Colonic mucosa (tissue), 4 donors: ENCODE measurements at regions not wholly inside any gene's neighbourhood (a gene's known extent, or its start where the extent isn't known, plus 50 kb on each side); places are given as distances from the start of the nearest gene placed in this dataset.

Experiments used
- DNase-seq: peaks from one replicate; pipeline ENCODE4 v3.0.0-alpha.2; 2020
- H3K27ac ChIP-seq: fragments of 200-600 bp; one replicate; pipeline ENCODE4 v1.8.0; 2021
- H3K27me3 ChIP-seq: fragments of 200-600 bp; one replicate; pipeline ENCODE4 v1.8.0; 2021
- H3K36me3 ChIP-seq: fragments of 200-600 bp; one replicate; pipeline ENCODE4 v1.8.0; 2021
- H3K4me1 ChIP-seq: fragments of 200-600 bp; one replicate; pipeline ENCODE4 v1.8.0; 2021; ENCODE audit warnings: mild to moderate bottlenecking
- H3K4me3 ChIP-seq: fragments of 200-600 bp; one replicate; pipeline ENCODE4 v1.8.0; 2021
- H3K9ac ChIP-seq, 2 donors: one replicate each; pipeline ENCODE4 v1.7.0; 2013; ENCODE audit warnings: control low read depth in 2 of 2, low read depth in 2 of 2, low read length in 2 of 2
- H3K9me3 ChIP-seq: fragments of 200-600 bp; one replicate; pipeline ENCODE4 v1.8.0; 2021
- intact Hi-C: fragments of 100-400 bp; cut with DNase I; formaldehyde crosslinking; loops from one replicate; pipeline ENCODE4 v1.14.1; 2022
- TF ChIP-seq, protein P1 (sequence below): fragments of 200-600 bp; IDR thresholded peaks from one replicate; pipeline ENCODE4 v1.8.0; 2022; ENCODE audit warnings: antibody characterized with exemption, mild to moderate bottlenecking
- donor health status: healthy.
- donor health status: DM: no; HTN: no; CAD: no.
- donor health status: DM: no; HTN: no; CAD: no.

DNA sequence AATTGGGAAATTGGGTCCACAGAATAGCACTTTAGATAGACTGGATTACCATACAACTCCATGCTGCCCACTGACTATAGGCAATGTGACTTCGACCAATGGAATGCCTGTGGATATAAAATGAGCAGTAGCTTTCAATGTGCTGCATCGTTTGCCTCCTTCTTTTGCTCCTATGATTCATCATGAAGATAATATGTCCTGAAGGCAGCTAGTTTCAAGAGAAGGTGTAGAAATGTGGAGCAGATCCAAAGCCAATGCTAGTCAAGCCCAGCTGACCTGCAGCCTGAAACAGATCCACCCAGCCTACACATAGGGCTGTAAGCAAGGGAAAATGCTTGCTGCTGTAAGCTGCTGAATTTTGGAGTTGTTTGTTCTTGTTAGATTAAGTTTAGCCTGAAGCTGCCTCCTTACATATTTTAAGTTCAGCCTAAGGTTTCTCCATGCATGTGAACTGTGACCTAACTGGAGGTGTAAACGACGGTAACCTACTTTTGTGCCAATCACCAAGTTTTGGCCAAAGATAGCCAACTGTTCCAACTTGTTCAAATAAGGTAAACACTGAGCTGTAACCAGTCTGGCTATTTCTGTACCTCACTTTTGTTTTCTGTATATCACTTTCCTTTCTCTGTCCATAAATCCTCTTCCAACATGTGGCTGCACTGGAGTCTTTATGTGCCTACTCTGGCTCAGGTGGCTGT is 169.1 kb upstream of the AVPR1A start:
- intact Hi-C loops = no loop called here
- DNase-seq = no peak
- Histone ChIP-seq H3K27me3 (no peaks in the 10 kb centered on the region), H3K9me3 (no peaks in the 10 kb centered on the region), H3K27ac (no peak overlapping the region), H3K36me3 (no peaks in the 10 kb centered on the region), H3K4me3 (no peak overlapping the region), H3K4me1 (no peaks in the 10 kb centered on the region), H3K9ac (no peak overlapping the region)
- TF ChIP-seq, protein P1, sequence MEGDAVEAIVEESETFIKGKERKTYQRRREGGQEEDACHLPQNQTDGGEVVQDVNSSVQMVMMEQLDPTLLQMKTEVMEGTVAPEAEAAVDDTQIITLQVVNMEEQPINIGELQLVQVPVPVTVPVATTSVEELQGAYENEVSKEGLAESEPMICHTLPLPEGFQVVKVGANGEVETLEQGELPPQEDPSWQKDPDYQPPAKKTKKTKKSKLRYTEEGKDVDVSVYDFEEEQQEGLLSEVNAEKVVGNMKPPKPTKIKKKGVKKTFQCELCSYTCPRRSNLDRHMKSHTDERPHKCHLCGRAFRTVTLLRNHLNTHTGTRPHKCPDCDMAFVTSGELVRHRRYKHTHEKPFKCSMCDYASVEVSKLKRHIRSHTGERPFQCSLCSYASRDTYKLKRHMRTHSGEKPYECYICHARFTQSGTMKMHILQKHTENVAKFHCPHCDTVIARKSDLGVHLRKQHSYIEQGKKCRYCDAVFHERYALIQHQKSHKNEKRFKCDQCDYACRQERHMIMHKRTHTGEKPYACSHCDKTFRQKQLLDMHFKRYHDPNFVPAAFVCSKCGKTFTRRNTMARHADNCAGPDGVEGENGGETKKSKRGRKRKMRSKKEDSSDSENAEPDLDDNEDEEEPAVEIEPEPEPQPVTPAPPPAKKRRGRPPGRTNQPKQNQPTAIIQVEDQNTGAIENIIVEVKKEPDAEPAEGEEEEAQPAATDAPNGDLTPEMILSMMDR = no peak

DNA sequence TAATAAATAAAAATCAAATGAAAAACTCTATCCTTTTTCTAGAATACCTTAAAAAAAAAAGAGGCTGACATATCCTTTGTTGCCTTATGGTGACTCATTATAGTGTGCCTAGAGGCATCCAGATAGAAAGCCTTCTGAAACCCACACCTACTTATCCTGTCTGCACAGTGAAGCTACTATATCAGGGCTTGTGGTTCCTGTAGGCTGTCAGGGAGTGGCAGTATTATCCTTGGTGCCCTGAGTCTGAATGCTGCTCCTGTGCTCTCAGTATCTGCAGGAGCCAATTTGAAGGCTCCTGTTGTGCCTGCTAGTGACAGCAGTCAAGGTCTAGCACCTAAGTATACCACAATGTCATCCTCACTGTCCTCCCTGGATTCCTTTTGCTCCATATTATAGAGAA is 168.4 kb upstream of the AVPR1A start:
- no peak overlapping the region for H3K9ac ChIP-seq
- no peaks in the 10 kb centered on the region for H3K4me1 ChIP-seq
- TF ChIP-seq, protein P1 = no peak

DNA sequence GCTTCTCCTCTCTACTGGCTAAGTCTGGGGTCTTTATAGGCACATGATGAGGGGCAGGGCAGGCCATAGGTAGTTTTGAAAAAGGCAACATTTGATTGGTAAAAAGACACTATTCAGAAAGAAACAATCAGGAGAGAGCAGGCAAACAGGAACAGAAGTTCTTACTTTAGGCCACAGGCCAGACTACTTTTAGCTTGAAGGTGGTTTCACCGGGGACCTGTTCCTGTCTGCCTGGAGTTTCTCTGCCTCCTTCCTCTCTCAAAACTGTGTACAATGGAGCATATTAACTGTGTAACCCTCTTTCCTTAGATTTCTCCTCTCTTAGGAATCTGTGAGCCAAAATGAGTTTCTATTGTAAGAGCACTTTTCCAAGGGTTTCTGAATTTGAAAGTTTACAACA is 167.9 kb upstream of the AVPR1A start:
- TF ChIP-seq, protein P1 = no peak
- Histone ChIP-seq H3K36me3 (no peaks in the 10 kb centered on the region), H3K27me3 (no peaks in the 10 kb centered on the region), H3K4me1 (no peaks in the 10 kb centered on the region), H3K9me3 (no peaks in the 10 kb centered on the region), H3K9ac (no peak overlapping the region), H3K4me3 (no peak overlapping the region), H3K27ac (no peak overlapping the region)
- intact Hi-C loops = no loop called here
- no peak for DNase-seq

More for the DNA sequence above, 168.4 kb upstream of the AVPR1A start:
- intact Hi-C loops = no loop called here
- no peaks in the 10 kb centered on the region for H3K36me3 ChIP-seq
- H3K27ac ChIP-seq = no peak overlapping the region
- no peak for DNase-seq
- no peaks in the 10 kb centered on the region for H3K9me3 ChIP-seq
- no peaks in the 10 kb centered on the region for H3K27me3 ChIP-seq
- H3K4me3 ChIP-seq = no peak overlapping the region

DNA sequence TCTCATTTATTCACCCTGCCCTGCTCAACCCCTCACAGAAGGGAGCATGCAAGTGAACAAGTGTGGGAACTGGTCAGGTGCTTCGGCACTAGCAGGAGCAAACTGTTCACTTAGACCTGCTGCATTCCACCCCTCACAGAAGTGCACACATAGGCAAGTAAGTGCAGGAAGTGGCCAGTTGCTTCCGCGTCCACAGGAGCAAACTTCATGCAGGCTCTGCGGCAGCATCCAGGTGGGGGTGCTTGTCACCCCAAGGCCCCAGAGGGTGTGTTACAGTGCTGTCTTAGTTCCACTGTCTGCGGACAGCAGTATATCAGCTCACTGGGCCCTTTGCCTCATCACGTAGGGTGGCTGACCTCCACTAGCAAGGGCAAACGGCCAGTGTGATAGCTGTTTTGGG is 167.3 kb upstream of the AVPR1A start:
- Histone ChIP-seq H3K9me3 (no peaks in the 10 kb centered on the region), H3K36me3 (no peaks in the 10 kb centered on the region), H3K9ac (no peak overlapping the region), H3K27me3 (no peaks in the 10 kb centered on the region), H3K27ac (no peak overlapping the region), H3K4me3 (no peak overlapping the region), H3K4me1 (no peaks in the 10 kb centered on the region)
- TF ChIP-seq, protein P1 = no peak
- DNase-seq = no peak
- intact Hi-C loops = no loop called here

DNA sequence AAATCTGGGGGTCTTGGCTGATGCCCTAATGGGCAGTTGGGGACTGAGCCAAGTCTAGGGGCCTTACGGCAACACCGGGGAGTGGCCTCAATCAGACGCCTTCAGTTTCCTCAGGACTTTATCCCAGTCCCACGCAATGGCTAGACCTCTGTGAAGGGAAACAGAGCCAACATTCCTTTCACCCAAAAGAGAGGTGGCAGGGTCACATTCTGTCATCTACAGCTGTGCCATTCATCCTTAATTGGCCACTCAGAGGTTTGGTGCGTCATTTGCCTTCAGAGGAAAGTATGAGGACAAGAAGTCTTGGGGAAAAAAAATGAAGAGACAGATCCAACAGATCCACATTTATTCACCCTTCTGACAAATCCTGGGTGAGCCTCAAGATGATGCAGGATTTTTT is 166.9 kb upstream of the AVPR1A start:
- Histone ChIP-seq H3K27ac (no peak overlapping the region), H3K36me3 (no peaks in the 10 kb centered on the region), H3K4me1 (no peaks in the 10 kb centered on the region), H3K4me3 (no peak overlapping the region), H3K9ac (no peak overlapping the region), H3K27me3 (no peaks in the 10 kb centered on the region), H3K9me3 (no peaks in the 10 kb centered on the region)
- intact Hi-C loops = no loop called here
- TF ChIP-seq, protein P1 = no peak
- no peak for DNase-seq
